ENCODE measurements at regions not wholly inside any gene's neighbourhood (a gene's known extent, or its start where the extent isn't known, plus 50 kb on each side); places are given as distances from the start of the nearest gene placed in this dataset.

GRCh38 chr12:59839514-59839913 is 243.7 kb downstream of the SLC16A7 start:
- Mint-ChIP-seq H3K4me1 (no peaks in the 10 kb centered on the region), H3K4me3 (no peak overlapping the region), H3K9me3 (no peaks in the 10 kb centered on the region), H3K27ac (no peak overlapping the region), H3K36me3 (no peaks in the 10 kb centered on the region), H3K27me3 (peaks cover 4% of the 10 kb centered on the region)
- Histone ChIP-seq H3K27ac (ENCODE audit: insufficient read depth, low read length, poor library complexity, severe bottlenecking) (no peak overlapping the region), H3K9me3 (ENCODE audit: control insufficient read depth in 2 of 2, low read length in 2 of 2) (no peaks in the 10 kb centered on the region), H3K4me1 (ENCODE audit: control insufficient read depth, insufficient read depth, low read length, poor library complexity, severe bottlenecking) (no peaks in the 10 kb centered on the region), H3K27me3 (ENCODE audit: control insufficient read depth, insufficient read depth, low read length) (no peaks in the 10 kb centered on the region), H3K36me3 (ENCODE audit: control insufficient read depth, insufficient read depth, low read length) (no peaks in the 10 kb centered on the region), H3K4me3 (ENCODE audit: low read depth, low read length) (no peak overlapping the region)
- no peak for ATAC-seq (ENCODE audit: low read depth in 2 of 2)
- DNase-seq, result no peak

GRCh38 chr12:59843260-59843843 is 247.5 kb downstream of the SLC16A7 start:
- Mint-ChIP-seq H3K27ac (no peak overlapping the region), H3K4me1 (no peaks in the 10 kb centered on the region), H3K9me3 (no peaks in the 10 kb centered on the region), H3K27me3 (peaks cover 4% of the 10 kb centered on the region), H3K36me3 (no peaks in the 10 kb centered on the region), H3K4me3 (no peak overlapping the region)
- H3K9me3 ChIP-seq (ENCODE audit: control insufficient read depth in 2 of 2, low read length in 2 of 2), result no peaks in the 10 kb centered on the region
- peaks cover 2% of the 10 kb centered on the region for H3K27me3 ChIP-seq (ENCODE audit: control insufficient read depth, insufficient read depth, low read length)
- no peak overlapping the region for H3K4me3 ChIP-seq (ENCODE audit: low read depth, low read length)
- no peak overlapping the region for H3K27ac ChIP-seq (ENCODE audit: insufficient read depth, low read length, poor library complexity, severe bottlenecking)
- no peaks in the 10 kb centered on the region for H3K36me3 ChIP-seq (ENCODE audit: control insufficient read depth, insufficient read depth, low read length)
- ATAC-seq (ENCODE audit: low read depth in 2 of 2) (no peak), DNase-seq (no peak)
- H3K4me1 ChIP-seq (ENCODE audit: control insufficient read depth, insufficient read depth, low read length, poor library complexity, severe bottlenecking), result no peaks in the 10 kb centered on the region

GRCh38 chr12:59844750-59845149 is 248.9 kb downstream of the SLC16A7 start:
- no peak overlapping the region for H3K4me3 ChIP-seq (ENCODE audit: low read depth, low read length)
- Mint-ChIP-seq H3K9me3 (peaks cover 0 to under 1% (median 0%) of the 10 kb centered on the region in 7 donors), H3K4me1 (no peaks in the 10 kb centered on the region), H3K27me3 (peaks cover 4% of the 10 kb centered on the region), H3K4me3 (no peak overlapping the region), H3K36me3 (no peaks in the 10 kb centered on the region), H3K27ac (no peak overlapping the region)
- H3K27me3 ChIP-seq (ENCODE audit: control insufficient read depth, insufficient read depth, low read length), result peaks cover 2% of the 10 kb centered on the region
- H3K27ac ChIP-seq (ENCODE audit: insufficient read depth, low read length, poor library complexity, severe bottlenecking), result no peak overlapping the region
- H3K36me3 ChIP-seq (ENCODE audit: control insufficient read depth, insufficient read depth, low read length), result no peaks in the 10 kb centered on the region
- no peaks in the 10 kb centered on the region for H3K4me1 ChIP-seq (ENCODE audit: control insufficient read depth, insufficient read depth, low read length, poor library complexity, severe bottlenecking)
- no peaks in the 10 kb centered on the region for H3K9me3 ChIP-seq (ENCODE audit: control insufficient read depth in 2 of 2, low read length in 2 of 2)
- ATAC-seq (ENCODE audit: low read depth in 2 of 2), result no peak
- DNase-seq, result no peak

- Mint-ChIP-seq H3K4me1 (no peaks in the 10 kb centered on the region), H3K27ac (no peak overlapping the region), H3K9me3 (peaks cover 0 to 4% (median 0%) of the 10 kb centered on the region in 7 donors), H3K4me3 (no peak overlapping the region), H3K27me3 (peaks cover 4% of the 10 kb centered on the region), H3K36me3 (no peaks in the 10 kb centered on the region)
- DNase-seq, result no peak
- Histone ChIP-seq H3K4me1 (ENCODE audit: control insufficient read depth, insufficient read depth, low read length, poor library complexity, severe bottlenecking) (no peaks in the 10 kb centered on the region), H3K27ac (ENCODE audit: insufficient read depth, low read length, poor library complexity, severe bottlenecking) (no peak overlapping the region), H3K27me3 (ENCODE audit: control insufficient read depth, insufficient read depth, low read length) (peaks cover 2% of the 10 kb centered on the region), H3K9me3 (ENCODE audit: control insufficient read depth in 2 of 2, low read length in 2 of 2) (no peaks in the 10 kb centered on the region), H3K36me3 (ENCODE audit: control insufficient read depth, insufficient read depth, low read length) (no peaks in the 10 kb centered on the region), H3K4me3 (ENCODE audit: low read depth, low read length) (no peak overlapping the region)
- no peak for ATAC-seq (ENCODE audit: low read depth in 2 of 2)
These were observed 249.5 kb downstream of the SLC16A7 start for GRCh38 chr12:59845293-59845692.

DNA sequence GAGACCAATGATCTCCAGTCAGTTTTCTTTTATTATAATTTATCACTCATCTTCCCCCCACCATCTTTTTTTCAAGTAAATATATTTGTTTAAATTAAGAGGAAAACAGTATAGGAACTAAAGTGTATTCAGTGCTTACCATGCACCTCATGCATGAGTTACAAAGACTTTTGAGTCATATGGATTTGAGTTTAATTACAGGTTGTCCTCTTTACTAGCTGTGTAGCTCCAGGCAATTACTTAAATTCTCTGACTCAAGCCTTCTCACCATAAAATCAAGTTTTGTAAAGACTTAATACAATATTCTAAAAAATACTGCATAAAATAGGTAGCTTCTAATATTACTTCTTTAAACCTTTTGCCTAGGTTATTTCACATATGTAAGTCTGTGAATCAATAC is 251.3 kb downstream of the SLC16A7 start:
- Mint-ChIP-seq H3K36me3 (no peaks in the 10 kb centered on the region), H3K27me3 (no peaks in the 10 kb centered on the region), H3K9me3 (peaks cover 0 to 6% (median 0%) of the 10 kb centered on the region in 7 donors), H3K27ac (no peak overlapping the region), H3K4me1 (no peaks in the 10 kb centered on the region), H3K4me3 (no peak overlapping the region)
- Histone ChIP-seq H3K4me3 (ENCODE audit: low read depth, low read length) (no peak overlapping the region), H3K4me1 (ENCODE audit: control insufficient read depth, insufficient read depth, low read length, poor library complexity, severe bottlenecking) (no peaks in the 10 kb centered on the region), H3K36me3 (ENCODE audit: control insufficient read depth, insufficient read depth, low read length) (no peaks in the 10 kb centered on the region), H3K27me3 (ENCODE audit: control insufficient read depth, insufficient read depth, low read length) (peaks cover 2% of the 10 kb centered on the region), H3K9me3 (ENCODE audit: control insufficient read depth in 2 of 2, low read length in 2 of 2) (no peaks in the 10 kb centered on the region), H3K27ac (ENCODE audit: insufficient read depth, low read length, poor library complexity, severe bottlenecking) (no peak overlapping the region)
- no peak for ATAC-seq (ENCODE audit: low read depth in 2 of 2)
- no peak for DNase-seq

DNA sequence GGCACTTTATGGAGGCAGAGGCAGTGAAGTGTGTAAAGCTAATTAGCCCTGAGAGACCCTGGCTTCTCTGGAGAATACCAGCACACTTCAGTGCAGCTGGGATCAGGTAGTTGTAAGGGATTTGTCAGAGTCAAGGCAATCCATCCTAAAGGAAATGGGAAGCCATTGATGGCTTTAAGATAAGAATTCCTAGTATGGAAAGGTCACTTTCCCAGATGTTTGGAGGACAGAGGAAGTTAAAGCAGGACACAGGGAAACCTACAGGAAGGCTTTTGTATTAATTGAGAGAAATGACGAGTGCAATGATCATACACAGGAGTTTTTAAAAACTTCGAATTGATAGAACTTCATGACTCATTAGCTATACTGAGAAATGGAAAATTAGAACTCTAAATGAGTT is 254.4 kb downstream of the SLC16A7 start:
- Mint-ChIP-seq H3K27me3 (no peaks in the 10 kb centered on the region), H3K36me3 (no peaks in the 10 kb centered on the region), H3K9me3 (peaks cover 0 to 6% (median 0%) of the 10 kb centered on the region in 7 donors), H3K4me3 (no peak overlapping the region), H3K27ac (no peak overlapping the region), H3K4me1 (no peaks in the 10 kb centered on the region)
- Histone ChIP-seq H3K27ac (ENCODE audit: insufficient read depth, low read length, poor library complexity, severe bottlenecking) (no peak overlapping the region), H3K36me3 (ENCODE audit: control insufficient read depth, insufficient read depth, low read length) (no peaks in the 10 kb centered on the region), H3K4me1 (ENCODE audit: control insufficient read depth, insufficient read depth, low read length, poor library complexity, severe bottlenecking) (no peaks in the 10 kb centered on the region), H3K27me3 (ENCODE audit: control insufficient read depth, insufficient read depth, low read length) (no peaks in the 10 kb centered on the region), H3K9me3 (ENCODE audit: control insufficient read depth in 2 of 2, low read length in 2 of 2) (no peaks in the 10 kb centered on the region), H3K4me3 (ENCODE audit: low read depth, low read length) (no peak overlapping the region)
- ATAC-seq (ENCODE audit: low read depth in 2 of 2) (no peak), DNase-seq (no peak)

GRCh38 chr12:59858508-59859170 is 262.8 kb downstream of the SLC16A7 start:
- Mint-ChIP-seq H3K9me3 (peaks cover 0 to 15% (median 3%) of the 10 kb centered on the region in 7 donors), H3K36me3 (no peaks in the 10 kb centered on the region), H3K4me1 (no peaks in the 10 kb centered on the region), H3K27ac (no peak overlapping the region), H3K27me3 (no peaks in the 10 kb centered on the region), H3K4me3 (no peak overlapping the region)
- no peaks in the 10 kb centered on the region for H3K36me3 ChIP-seq (ENCODE audit: control insufficient read depth, insufficient read depth, low read length)
- no peak overlapping the region for H3K4me3 ChIP-seq (ENCODE audit: low read depth, low read length)
- no peaks in the 10 kb centered on the region for H3K27me3 ChIP-seq (ENCODE audit: control insufficient read depth, insufficient read depth, low read length)
- no peaks in the 10 kb centered on the region for H3K9me3 ChIP-seq (ENCODE audit: control insufficient read depth in 2 of 2, low read length in 2 of 2)
- ATAC-seq (ENCODE audit: low read depth in 2 of 2) (no peak), DNase-seq (no peak)
- no peak overlapping the region for H3K27ac ChIP-seq (ENCODE audit: insufficient read depth, low read length, poor library complexity, severe bottlenecking)
- no peaks in the 10 kb centered on the region for H3K4me1 ChIP-seq (ENCODE audit: control insufficient read depth, insufficient read depth, low read length, poor library complexity, severe bottlenecking)

DNA sequence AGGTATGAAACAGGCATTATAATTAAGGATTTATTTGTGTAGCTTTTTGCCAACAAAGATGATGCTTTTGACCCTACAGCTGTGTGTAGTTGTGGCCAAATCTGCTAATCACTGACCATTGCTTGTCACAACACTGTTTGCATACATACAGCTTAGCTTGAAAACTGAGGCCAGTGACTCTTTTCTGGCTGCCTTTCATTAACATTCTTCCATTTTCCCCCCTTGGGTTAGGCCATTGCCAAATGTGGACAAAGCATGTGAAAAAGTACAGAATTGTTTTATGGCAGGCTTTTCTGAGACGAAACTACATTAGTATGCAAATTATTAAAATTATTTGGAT is 263.3 kb downstream of the SLC16A7 start:
- Mint-ChIP-seq H3K27ac (no peak overlapping the region), H3K4me1 (no peaks in the 10 kb centered on the region), H3K36me3 (no peaks in the 10 kb centered on the region), H3K4me3 (no peak overlapping the region), H3K9me3 (peaks cover 0 to 14% (median 3%) of the 10 kb centered on the region in 7 donors), H3K27me3 (no peaks in the 10 kb centered on the region)
- DNase-seq (no peak), ATAC-seq (ENCODE audit: low read depth in 2 of 2) (no peak)
- Histone ChIP-seq H3K4me1 (ENCODE audit: control insufficient read depth, insufficient read depth, low read length, poor library complexity, severe bottlenecking) (no peaks in the 10 kb centered on the region), H3K27me3 (ENCODE audit: control insufficient read depth, insufficient read depth, low read length) (no peaks in the 10 kb centered on the region), H3K4me3 (ENCODE audit: low read depth, low read length) (no peak overlapping the region), H3K36me3 (ENCODE audit: control insufficient read depth, insufficient read depth, low read length) (no peaks in the 10 kb centered on the region), H3K27ac (ENCODE audit: insufficient read depth, low read length, poor library complexity, severe bottlenecking) (no peak overlapping the region), H3K9me3 (ENCODE audit: control insufficient read depth in 2 of 2, low read length in 2 of 2) (no peaks in the 10 kb centered on the region)
